Activated T-cell treated with anti-CD3 and anti-CD28 coated beads, Interleukin-2, amount 50 U/mL, for 24 hours (primary cell): ENCODE measurements at regions not wholly inside any gene's neighbourhood (a gene's known extent, or its start where the extent isn't known, plus 50 kb on each side); places are given as distances from the start of the nearest gene placed in this dataset.

Experiments used
- DNase-seq: peaks from one replicate; pipeline ENCODE4 v3.0.0-alpha.2; 2020
- H3K27ac Mint-ChIP-seq: 2 replicates; pipeline ENCODE4 v1.8.0; 2020; ENCODE audit warnings: mild to moderate bottlenecking, mixed read lengths
- H3K27me3 Mint-ChIP-seq: 2 replicates; pipeline ENCODE4 v1.8.0; 2020; ENCODE audit warnings: mixed read lengths
- H3K36me3 Mint-ChIP-seq: 2 replicates; pipeline ENCODE4 v1.8.0; 2020; ENCODE audit warnings: low read depth, mixed read lengths
- H3K4me1 Mint-ChIP-seq: 2 replicates; pipeline ENCODE4 v1.8.0; 2020; ENCODE audit warnings: low read depth, mixed read lengths
- H3K4me3 Mint-ChIP-seq: 2 replicates; pipeline ENCODE4 v1.8.0; 2020; ENCODE audit warnings: mild to moderate bottlenecking, moderate library complexity, mixed read lengths
- H3K9me3 Mint-ChIP-seq: 2 replicates; pipeline ENCODE4 v1.8.0; 2020; ENCODE audit warnings: mixed read lengths

DNA sequence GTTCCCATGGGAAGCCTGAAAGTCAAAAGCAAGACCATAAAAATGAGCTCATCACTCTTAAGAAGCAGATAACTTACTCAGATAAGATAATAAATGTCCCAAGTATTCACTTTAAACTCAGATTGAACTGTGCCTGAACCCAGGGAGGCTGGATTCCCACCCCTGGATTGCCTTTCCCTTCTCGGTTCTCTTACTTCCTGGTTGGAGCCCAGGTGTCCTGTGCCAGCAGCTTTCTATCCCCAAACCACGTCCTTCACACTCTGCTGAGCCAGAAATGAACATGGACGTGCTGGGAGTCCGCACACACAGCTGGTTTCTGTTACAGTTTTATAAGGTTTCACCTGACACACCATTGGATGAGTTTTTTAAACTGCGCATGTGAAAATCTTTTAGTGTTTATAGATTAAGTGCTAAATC, 636.2 kb upstream of the IGFBP3 start:
- Mint-ChIP-seq H3K4me3 (no peak overlapping the region), H3K27ac (no peak overlapping the region), H3K9me3 (peaks cover 16% of the 10 kb centered on the region), H3K36me3 (no peaks in the 10 kb centered on the region), H3K4me1 (no peaks in the 10 kb centered on the region), H3K27me3 (no peaks in the 10 kb centered on the region)
- no peak for DNase-seq

- no peak for DNase-seq
- H3K9me3 Mint-ChIP-seq, result peaks cover 10% of the 10 kb centered on the region
- H3K27me3 Mint-ChIP-seq, result no peaks in the 10 kb centered on the region
- H3K36me3 Mint-ChIP-seq, result no peaks in the 10 kb centered on the region
- no peak overlapping the region for H3K27ac Mint-ChIP-seq
- H3K4me1 Mint-ChIP-seq, result no peaks in the 10 kb centered on the region
- no peak overlapping the region for H3K4me3 Mint-ChIP-seq
These were observed 633.8 kb upstream of the IGFBP3 start for GRCh38 chr7:46554688-46555422.

DNA sequence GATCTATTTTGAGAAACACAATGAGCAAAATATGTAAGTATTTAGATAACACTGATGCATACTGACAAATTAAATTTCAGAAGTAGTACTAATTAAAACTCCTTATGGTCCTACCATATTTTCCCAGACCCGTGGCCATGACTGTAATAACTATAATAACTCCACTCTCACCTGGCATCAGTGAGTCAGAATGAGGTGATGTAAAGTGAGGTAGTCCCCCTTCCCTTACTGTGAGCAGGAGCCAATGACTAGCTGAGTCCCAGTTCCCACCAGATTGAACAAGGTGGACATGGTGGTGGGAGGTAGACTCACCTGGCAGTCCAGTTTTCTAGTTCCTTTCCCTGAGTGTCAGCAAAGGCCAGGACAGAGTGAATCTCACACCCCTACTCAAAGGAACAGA, 630.5 kb upstream of the IGFBP3 start:
- H3K4me3 Mint-ChIP-seq, result no peak overlapping the region

GRCh38 chr7:46550864-46551263, 629.8 kb upstream of the IGFBP3 start:
- Mint-ChIP-seq H3K4me1 (no peaks in the 10 kb centered on the region), H3K9me3 (peaks cover 13% of the 10 kb centered on the region), H3K36me3 (no peaks in the 10 kb centered on the region), H3K27me3 (no peaks in the 10 kb centered on the region), H3K27ac (no peak overlapping the region), H3K4me3 (no peak overlapping the region)
- DNase-seq, result no peak

More for the DNA sequence above, 630.5 kb upstream of the IGFBP3 start:
- Mint-ChIP-seq H3K36me3 (no peaks in the 10 kb centered on the region), H3K27ac (no peak overlapping the region), H3K9me3 (peaks cover 13% of the 10 kb centered on the region), H3K4me1 (no peaks in the 10 kb centered on the region), H3K27me3 (no peaks in the 10 kb centered on the region)
- no peak for DNase-seq

GRCh38 chr7:46549892-46550639, 629.0 kb upstream of the IGFBP3 start:
- H3K4me1 Mint-ChIP-seq, result no peaks in the 10 kb centered on the region
- DNase-seq, result no peak
- H3K27me3 Mint-ChIP-seq, result no peaks in the 10 kb centered on the region
- peaks cover 13% of the 10 kb centered on the region for H3K9me3 Mint-ChIP-seq
- no peak overlapping the region for H3K4me3 Mint-ChIP-seq
- H3K36me3 Mint-ChIP-seq, result no peaks in the 10 kb centered on the region
- H3K27ac Mint-ChIP-seq, result no peak overlapping the region

DNA sequence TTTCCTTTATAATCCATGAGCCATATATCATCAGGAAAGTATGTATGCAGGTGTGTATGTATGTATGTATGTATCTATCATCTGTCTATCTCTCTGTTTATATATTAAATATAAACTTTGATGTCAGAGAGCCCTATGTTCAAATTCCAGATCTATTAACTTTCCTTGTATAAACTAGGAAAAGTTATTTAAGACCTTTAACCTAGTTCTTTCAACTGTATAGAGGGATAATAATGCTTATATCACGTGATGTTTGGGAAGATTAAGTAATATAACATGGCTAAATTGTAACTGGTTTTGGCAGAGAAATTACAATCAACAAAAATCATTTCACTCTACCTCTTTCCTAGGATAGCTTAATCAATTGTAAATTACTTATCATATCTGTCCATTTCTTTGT, 628.3 kb upstream of the IGFBP3 start:
- no peak overlapping the region for H3K27ac Mint-ChIP-seq
- peaks cover 8% of the 10 kb centered on the region for H3K9me3 Mint-ChIP-seq
- no peak overlapping the region for H3K4me3 Mint-ChIP-seq
- no peaks in the 10 kb centered on the region for H3K4me1 Mint-ChIP-seq
- no peaks in the 10 kb centered on the region for H3K36me3 Mint-ChIP-seq
- H3K27me3 Mint-ChIP-seq, result no peaks in the 10 kb centered on the region
- DNase-seq, result no peak

DNA sequence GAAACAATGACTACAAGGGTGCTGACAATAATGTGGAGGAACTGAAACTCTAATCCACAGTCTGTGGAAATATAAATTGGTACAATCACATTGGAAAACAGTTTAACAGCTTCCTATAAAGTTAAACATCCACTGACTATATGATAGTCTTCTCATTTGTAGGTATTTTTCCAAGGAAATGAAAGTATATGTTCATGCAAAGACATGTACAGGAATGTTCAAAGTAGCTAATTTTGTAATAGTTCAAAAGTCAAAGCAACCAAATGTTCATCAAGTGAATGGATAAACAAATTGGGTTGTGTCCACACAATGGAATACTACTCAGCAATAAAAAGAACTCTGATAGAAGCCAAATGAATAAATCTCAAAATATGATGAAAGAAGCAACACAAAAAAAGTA, 626.0 kb upstream of the IGFBP3 start:
- no peak for DNase-seq
- Mint-ChIP-seq H3K4me1 (no peaks in the 10 kb centered on the region), H3K36me3 (no peaks in the 10 kb centered on the region), H3K9me3 (peaks cover 7% of the 10 kb centered on the region), H3K27me3 (no peaks in the 10 kb centered on the region), H3K4me3 (no peak overlapping the region), H3K27ac (no peak overlapping the region)

- H3K9me3 Mint-ChIP-seq, result peaks cover 7% of the 10 kb centered on the region
- no peaks in the 10 kb centered on the region for H3K36me3 Mint-ChIP-seq
- DNase-seq, result no peak
- H3K4me1 Mint-ChIP-seq, result no peaks in the 10 kb centered on the region
- no peak overlapping the region for H3K4me3 Mint-ChIP-seq
- no peaks in the 10 kb centered on the region for H3K27me3 Mint-ChIP-seq
- no peak overlapping the region for H3K27ac Mint-ChIP-seq
These were observed 624.7 kb upstream of the IGFBP3 start for GRCh38 chr7:46545790-46546189.

- Mint-ChIP-seq H3K27me3 (no peaks in the 10 kb centered on the region), H3K9me3 (peaks cover 5% of the 10 kb centered on the region), H3K27ac (no peak overlapping the region)
These were observed 623.4 kb upstream of the IGFBP3 start for GRCh38 chr7:46544396-46545008.

GRCh38 chr7:46542076-46542475, 621.0 kb upstream of the IGFBP3 start:
- H3K36me3 Mint-ChIP-seq, result no peaks in the 10 kb centered on the region
- no peaks in the 10 kb centered on the region for H3K4me1 Mint-ChIP-seq
- H3K27ac Mint-ChIP-seq, result no peak overlapping the region
- no peak overlapping the region for H3K4me3 Mint-ChIP-seq
- H3K9me3 Mint-ChIP-seq, result peaks cover 2% of the 10 kb centered on the region
- DNase-seq, result no peak
- no peaks in the 10 kb centered on the region for H3K27me3 Mint-ChIP-seq

More at GRCh38 chr7:46544396-46545008, 623.4 kb upstream of the IGFBP3 start:
- Mint-ChIP-seq H3K4me3 (no peak overlapping the region), H3K36me3 (no peaks in the 10 kb centered on the region), H3K4me1 (no peaks in the 10 kb centered on the region)
- no peak for DNase-seq

DNA sequence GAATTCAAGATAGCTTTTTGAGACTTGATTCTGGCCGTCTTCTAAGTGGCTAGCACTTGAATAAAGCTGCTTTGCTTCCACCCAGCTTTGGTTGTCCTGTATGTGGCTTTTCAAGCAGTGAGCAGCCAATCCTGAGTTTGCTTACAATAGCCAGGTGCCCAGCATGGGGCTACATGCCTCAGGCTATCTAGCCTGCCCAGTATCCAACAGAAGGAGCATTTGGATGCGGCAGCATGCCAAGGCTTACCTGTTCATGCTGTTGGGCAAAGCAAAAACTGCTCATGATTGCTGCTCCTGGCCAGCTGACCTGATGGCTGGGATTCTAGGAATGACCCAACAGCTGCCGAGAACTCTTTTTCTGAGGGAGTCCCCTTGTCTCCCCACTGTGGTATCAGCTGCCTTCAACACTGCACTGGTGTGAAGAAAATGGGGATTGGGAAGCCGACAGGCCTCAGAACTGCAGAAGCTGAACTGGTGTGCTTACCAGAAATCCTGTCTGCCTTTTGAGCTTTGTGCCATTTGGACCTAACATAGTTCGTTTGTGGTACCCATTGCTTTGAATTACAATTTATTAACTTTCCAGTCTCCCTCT, 618.9 kb upstream of the IGFBP3 start:
- H3K9me3 Mint-ChIP-seq, result peaks cover 8% of the 10 kb centered on the region
- H3K27ac Mint-ChIP-seq, result no peak overlapping the region
- no peaks in the 10 kb centered on the region for H3K4me1 Mint-ChIP-seq
- no peak overlapping the region for H3K4me3 Mint-ChIP-seq
- DNase-seq, result no peak
- H3K27me3 Mint-ChIP-seq, result no peaks in the 10 kb centered on the region
- H3K36me3 Mint-ChIP-seq, result no peaks in the 10 kb centered on the region

GRCh38 chr7:46537191-46537905, 616.3 kb upstream of the IGFBP3 start:
- DNase-seq, result no peak

DNA sequence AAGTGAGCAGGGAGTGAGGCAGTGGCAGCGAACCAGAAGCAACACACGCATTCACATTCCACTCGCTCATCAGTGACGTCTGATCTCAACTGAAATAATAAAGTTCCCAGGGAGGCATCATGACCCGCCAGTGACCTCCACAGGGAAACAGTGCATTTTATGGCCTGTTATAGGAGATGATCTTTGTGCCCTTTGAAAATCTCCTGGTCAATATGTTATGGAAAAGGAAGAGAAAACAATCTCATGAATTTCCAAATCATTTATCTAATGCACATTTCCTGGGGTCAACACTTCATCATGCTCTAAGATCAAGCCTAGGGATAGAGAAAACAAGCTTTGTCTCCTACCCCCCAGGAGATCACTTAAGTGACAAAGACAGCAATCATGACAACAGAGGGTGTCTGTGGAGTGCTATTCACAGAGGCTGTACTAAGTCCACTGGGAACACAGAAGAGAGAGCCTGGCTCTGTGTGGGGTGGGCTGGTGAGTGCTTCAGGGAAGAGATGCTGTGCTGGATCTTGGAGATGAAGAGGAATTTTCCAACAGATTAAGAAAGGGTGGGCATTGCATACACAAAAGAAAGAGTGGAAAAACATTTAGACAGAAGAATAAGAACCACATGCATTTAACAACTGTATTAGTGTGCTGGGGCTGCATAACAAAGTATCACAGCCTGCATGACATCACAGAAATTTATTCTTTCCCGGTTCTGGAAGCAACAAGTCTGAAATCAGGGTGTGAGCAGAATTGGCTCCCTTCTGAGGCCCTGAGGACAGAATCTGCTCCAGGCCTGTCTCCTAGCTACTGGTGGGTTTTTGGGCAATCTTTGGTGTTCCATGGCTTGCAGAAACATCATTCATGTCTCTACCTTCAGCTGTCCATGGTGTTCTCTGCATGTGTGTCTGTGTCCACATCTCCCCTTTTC, 613.9 kb upstream of the IGFBP3 start:
- H3K27ac Mint-ChIP-seq, result no peak overlapping the region
- H3K4me3 Mint-ChIP-seq, result no peak overlapping the region
- H3K36me3 Mint-ChIP-seq, result no peaks in the 10 kb centered on the region
- H3K4me1 Mint-ChIP-seq, result no peaks in the 10 kb centered on the region
- no peaks in the 10 kb centered on the region for H3K27me3 Mint-ChIP-seq
- peaks cover 11% of the 10 kb centered on the region for H3K9me3 Mint-ChIP-seq
- DNase-seq, result no peak

More at GRCh38 chr7:46537191-46537905, 616.3 kb upstream of the IGFBP3 start:
- no peaks in the 10 kb centered on the region for H3K27me3 Mint-ChIP-seq
- peaks cover 9% of the 10 kb centered on the region for H3K9me3 Mint-ChIP-seq
- H3K36me3 Mint-ChIP-seq, result no peaks in the 10 kb centered on the region
- H3K4me1 Mint-ChIP-seq, result no peaks in the 10 kb centered on the region
- no peak overlapping the region for H3K4me3 Mint-ChIP-seq
- H3K27ac Mint-ChIP-seq, result no peak overlapping the region
